ENCODE measurements at regions not wholly inside any gene's neighbourhood (a gene's known extent, or its start where the extent isn't known, plus 50 kb on each side); places are given as distances from the start of the nearest gene placed in this dataset.

DNA sequence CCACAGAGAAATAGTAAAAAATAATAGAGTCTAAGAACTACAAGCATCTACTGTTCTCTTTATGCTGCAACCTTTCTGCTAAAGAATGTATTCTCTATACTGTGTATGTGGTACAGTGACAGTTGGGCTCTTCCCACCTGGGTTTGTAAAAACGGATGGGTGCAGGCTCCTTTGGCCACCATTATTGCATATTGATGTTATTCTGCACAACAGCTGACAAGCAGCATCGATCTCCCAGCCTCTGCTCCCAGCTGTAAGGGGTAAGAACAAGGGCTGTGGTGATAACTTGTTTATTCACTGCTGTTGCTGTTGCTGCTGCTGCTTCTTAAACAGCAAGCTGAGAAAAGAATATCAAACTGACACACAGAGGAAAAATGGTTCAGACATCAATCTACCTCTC lies 56.1 kb downstream of the KCNRG start:
- Mint-ChIP-seq H3K27ac (no peak overlapping the region), H3K9me3 (no peaks in the 10 kb centered on the region), H3K36me3 (peaks cover 6 to 27% of the 10 kb centered on the region in 2 donors)
- DNase-seq (ENCODE audit: low spot score in 2 of 2) (no peak), ATAC-seq (no peak)

- ATAC-seq = no peak
- DNase-seq (ENCODE audit: low spot score in 2 of 2) = no peak
- no peaks in the 10 kb centered on the region for H3K9me3 Mint-ChIP-seq
- H3K36me3 Mint-ChIP-seq = peaks cover 4 to 30% of the 10 kb centered on the region in 2 donors
- H3K27ac Mint-ChIP-seq = no peak overlapping the region
Observed at GRCh38 chr13:50072676-50073075, 57.4 kb downstream of the KCNRG start.

- H3K27ac Mint-ChIP-seq = no peak overlapping the region
- no peaks in the 10 kb centered on the region for H3K9me3 Mint-ChIP-seq
- no peak for ATAC-seq
- no peak for DNase-seq (ENCODE audit: low spot score in 2 of 2)
- H3K36me3 Mint-ChIP-seq = peaks cover 0 to 25% of the 10 kb centered on the region in 2 donors
Observed at GRCh38 chr13:50073340-50073739, 58.1 kb downstream of the KCNRG start.

- peaks cover 0 to 25% of the 10 kb centered on the region in 2 donors for H3K36me3 Mint-ChIP-seq
- DNase-seq (ENCODE audit: low spot score in 2 of 2) = no peak
- H3K27ac Mint-ChIP-seq = no peak overlapping the region
- ATAC-seq = peak; percentile 66 to 81
- no peaks in the 10 kb centered on the region for H3K9me3 Mint-ChIP-seq
Observed at GRCh38 chr13:50074843-50075242, 59.6 kb downstream of the KCNRG start.

- H3K9me3 Mint-ChIP-seq = no peaks in the 10 kb centered on the region
- H3K36me3 Mint-ChIP-seq = peaks cover 6 to 33% of the 10 kb centered on the region in 2 donors
- no peak for ATAC-seq
- no peak overlapping the region for H3K27ac Mint-ChIP-seq
- DNase-seq (ENCODE audit: low spot score in 2 of 2) = no peak
Observed at GRCh38 chr13:50075619-50076097, 60.4 kb downstream of the KCNRG start.

DNA sequence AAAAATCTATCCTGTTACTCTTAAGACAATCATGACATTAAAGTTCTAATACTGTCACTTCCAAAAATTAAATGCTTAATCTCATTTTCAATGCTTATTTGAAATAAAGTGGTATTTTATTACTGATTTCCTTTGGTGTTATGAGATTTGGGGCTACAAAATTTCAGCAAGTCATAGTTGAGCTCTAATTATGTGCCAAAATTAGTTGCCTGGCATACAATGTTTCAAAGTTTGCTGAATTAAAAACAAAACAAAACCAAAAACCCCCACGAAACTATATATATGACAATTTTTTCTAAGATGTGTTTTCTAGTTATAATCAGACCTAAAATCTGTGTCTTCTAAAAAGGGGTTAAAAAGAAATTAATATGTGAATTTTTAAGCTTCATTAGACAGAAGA lies 62.2 kb downstream of the KCNRG start:
- no peaks in the 10 kb centered on the region for H3K9me3 Mint-ChIP-seq
- ATAC-seq = no peak
- no peak for DNase-seq (ENCODE audit: low spot score in 2 of 2)
- H3K27ac Mint-ChIP-seq = no peak overlapping the region
- H3K36me3 Mint-ChIP-seq = peaks cover 21 to 33% of the 10 kb centered on the region in 2 donors

DNA sequence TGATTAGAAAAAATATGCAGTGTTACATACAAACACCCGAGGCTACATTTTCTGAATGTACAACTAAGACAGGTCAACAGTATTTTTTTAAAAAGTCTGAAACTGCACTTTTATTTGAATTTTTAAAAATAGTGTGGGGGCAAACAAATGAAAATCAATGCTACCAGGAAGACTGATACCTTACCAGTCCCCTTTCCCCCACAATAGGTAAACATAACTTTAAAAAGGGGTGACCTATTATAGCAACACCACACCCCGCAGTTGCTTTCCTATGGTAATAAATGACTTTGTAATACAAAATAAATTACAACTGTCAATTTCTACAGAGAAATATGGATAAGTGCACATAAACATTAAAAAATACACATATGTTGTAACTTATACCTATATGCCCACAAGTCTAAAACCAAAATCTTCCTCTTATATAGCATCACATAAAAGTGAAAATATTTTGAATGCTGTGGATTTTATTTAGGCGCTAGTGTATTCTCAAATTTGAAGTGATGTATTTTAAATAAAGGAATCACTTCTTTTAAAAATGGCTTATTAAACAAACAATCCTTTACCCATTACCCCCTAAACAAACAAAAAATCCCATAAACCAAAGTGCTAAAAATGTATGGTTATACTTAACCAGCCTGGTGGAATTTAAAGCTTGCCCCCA lies 63.1 kb downstream of the KCNRG start:
- Mint-ChIP-seq H3K36me3 (peaks cover 26 to 32% of the 10 kb centered on the region in 2 donors), H3K9me3 (no peaks in the 10 kb centered on the region), H3K27ac (no peak overlapping the region)
- ATAC-seq (no peak), DNase-seq (ENCODE audit: low spot score in 2 of 2) (no peak)

GRCh38 chr13:50078895-50079654 lies 63.8 kb downstream of the KCNRG start:
- Mint-ChIP-seq H3K36me3 (peaks cover 26 to 28% of the 10 kb centered on the region in 2 donors), H3K9me3 (no peaks in the 10 kb centered on the region), H3K27ac (no peak overlapping the region)
- ATAC-seq (no peak), DNase-seq (ENCODE audit: low spot score in 2 of 2) (no peak)

- H3K36me3 Mint-ChIP-seq = peaks cover 26 to 28% of the 10 kb centered on the region in 2 donors
Observed at GRCh38 chr13:50079655-50080202, 64.5 kb downstream of the KCNRG start.

DNA sequence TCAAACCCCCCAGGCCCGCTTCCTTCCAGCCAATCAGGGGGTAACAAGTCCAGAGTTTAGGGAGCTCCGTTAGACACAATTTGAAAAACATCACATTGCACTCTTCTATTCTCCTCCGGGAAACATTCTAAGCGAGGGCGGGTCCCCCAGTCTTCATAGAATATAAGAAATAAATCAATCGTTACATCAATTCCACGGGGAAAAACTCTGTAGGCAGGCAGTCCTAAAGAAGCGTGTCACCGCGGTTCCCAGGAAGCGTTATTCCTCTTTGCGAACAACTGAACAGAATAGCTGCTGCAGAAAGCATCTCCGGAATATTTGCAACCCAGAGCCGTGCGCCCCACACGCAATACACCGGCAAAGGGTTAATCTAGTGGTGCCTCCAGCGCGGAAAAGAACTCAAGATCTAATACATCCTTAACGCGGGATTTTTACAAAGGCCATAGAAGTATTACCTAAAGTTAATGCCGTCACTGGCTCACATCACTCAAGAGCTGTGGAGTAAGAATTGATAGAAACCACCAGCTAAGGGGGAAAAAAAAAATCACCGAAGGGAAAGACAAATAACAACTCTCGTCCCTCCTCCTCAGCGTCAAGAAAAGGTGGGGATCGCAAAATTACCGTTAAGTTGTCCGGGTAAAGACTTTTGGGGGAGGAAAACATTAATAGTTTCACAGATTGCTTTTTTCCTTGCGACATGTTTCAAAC lies 65.1 kb downstream of the KCNRG start:
- peaks cover 26 to 28% of the 10 kb centered on the region in 2 donors for H3K36me3 Mint-ChIP-seq
- H3K27ac Mint-ChIP-seq = peak overlapping the region; percentile 88 to 98
- DNase-seq (ENCODE audit: low spot score in 2 of 2) (no peak), ATAC-seq (peak in 1 of 2 donors; percentile 8)
- H3K9me3 Mint-ChIP-seq = no peaks in the 10 kb centered on the region

More at GRCh38 chr13:50079655-50080202, 64.5 kb downstream of the KCNRG start:
- DNase-seq (ENCODE audit: low spot score in 2 of 2) = no peak
- peak overlapping the region; percentile 88 to 98 for H3K27ac Mint-ChIP-seq
- no peak for ATAC-seq
- no peaks in the 10 kb centered on the region for H3K9me3 Mint-ChIP-seq

- Mint-ChIP-seq H3K27ac (peak overlapping the region; percentile 98 to 100), H3K36me3 (peaks cover 22 to 26% of the 10 kb centered on the region in 2 donors), H3K9me3 (no peaks in the 10 kb centered on the region)
- peak; percentile 60 to 69 for DNase-seq (ENCODE audit: low spot score in 2 of 2)
- ATAC-seq = peak; percentile 8 to 12
Observed at GRCh38 chr13:50080911-50081678, 65.9 kb downstream of the KCNRG start.

- Mint-ChIP-seq H3K27ac (peak overlapping the region; percentile 98 to 100), H3K9me3 (no peaks in the 10 kb centered on the region), H3K36me3 (peaks cover 17 to 26% of the 10 kb centered on the region in 2 donors)
- DNase-seq (ENCODE audit: low spot score in 2 of 2) (peak; percentile 95 to 98), ATAC-seq (peak; percentile 82)
Observed at GRCh38 chr13:50081679-50082425, 66.6 kb downstream of the KCNRG start.

DNA sequence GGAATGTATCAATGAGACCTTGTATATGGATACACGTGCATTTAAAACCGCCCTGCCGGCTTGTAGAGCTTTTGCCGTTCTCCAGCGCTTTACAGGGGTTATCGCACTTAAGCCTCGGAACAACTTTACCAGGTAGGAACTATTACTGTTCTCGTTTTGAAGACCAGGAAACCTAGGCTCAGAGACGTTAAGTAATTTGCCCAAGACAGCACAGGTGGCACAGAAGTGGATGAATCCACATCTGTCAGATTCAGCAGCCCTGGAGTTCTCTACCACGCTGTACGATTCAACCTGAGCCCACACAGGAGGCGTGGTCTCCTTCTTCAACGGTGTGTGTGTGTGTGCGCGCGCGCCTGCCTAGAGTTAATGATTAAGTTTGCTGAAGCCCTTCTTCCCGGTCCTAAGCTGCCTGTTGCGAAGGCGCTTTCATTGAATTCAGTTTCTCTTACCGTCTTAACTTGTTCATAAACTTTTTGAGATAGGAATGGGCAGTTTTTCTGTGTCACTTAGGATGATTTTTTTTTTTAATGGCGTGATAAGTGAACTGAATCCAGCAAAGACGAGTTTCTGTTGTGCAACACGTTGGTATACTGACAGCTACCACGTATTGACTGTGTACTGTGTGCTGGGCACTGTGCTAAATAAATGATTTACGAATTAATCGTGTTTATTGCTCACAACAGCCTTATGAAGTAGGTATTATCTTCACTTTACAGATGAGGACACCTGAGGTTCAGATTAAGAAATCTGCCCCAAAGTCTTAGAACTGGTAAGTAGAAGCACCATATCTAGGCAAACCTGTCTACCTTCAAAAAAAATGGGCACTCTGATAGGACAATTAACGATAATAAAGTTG lies 67.4 kb downstream of the KCNRG start:
- DNase-seq (ENCODE audit: low spot score in 2 of 2) (peak; percentile 70 to 71), ATAC-seq (peak; percentile 78 to 81)
- Mint-ChIP-seq H3K9me3 (no peaks in the 10 kb centered on the region), H3K36me3 (peaks cover 16 to 26% of the 10 kb centered on the region in 2 donors), H3K27ac (peak overlapping the region; percentile 98 to 100)

- peaks cover 14 to 26% of the 10 kb centered on the region in 2 donors for H3K36me3 Mint-ChIP-seq
- no peak for DNase-seq (ENCODE audit: low spot score in 2 of 2)
- H3K27ac Mint-ChIP-seq = no peak overlapping the region
- no peak for ATAC-seq
- no peaks in the 10 kb centered on the region for H3K9me3 Mint-ChIP-seq
Observed at GRCh38 chr13:50085063-50085462, 69.8 kb downstream of the KCNRG start.

GRCh38 chr13:50089633-50090032 lies 74.4 kb downstream of the KCNRG start:
- H3K27ac Mint-ChIP-seq = no peak overlapping the region
- no peaks in the 10 kb centered on the region for H3K9me3 Mint-ChIP-seq
- DNase-seq (ENCODE audit: low spot score in 2 of 2) = no peak
- no peak for ATAC-seq
- no peaks in the 10 kb centered on the region for H3K36me3 Mint-ChIP-seq
